Progenitor cell of endocrine pancreas (in vitro differentiated cells): ENCODE measurements at regions not wholly inside any gene's neighbourhood (a gene's known extent, or its start where the extent isn't known, plus 50 kb on each side); places are given as distances from the start of the nearest gene placed in this dataset.

ENCODE experiments used
- DNase-seq: peaks from one replicate; pipeline ENCODE4 v3.0.0; 2021; ENCODE audit warnings: low spot score; ENCODE audit not compliant: unreplicated experiment
- H3K27ac Mint-ChIP-seq: 2 replicates; pipeline ENCODE4 v1.8.0; 2021; ENCODE audit warnings: mild to moderate bottlenecking, moderate library complexity, mixed read lengths
- H3K27me3 Mint-ChIP-seq: 2 replicates; pipeline ENCODE4 v1.8.0; 2021; ENCODE audit warnings: mixed read lengths
- H3K36me3 Mint-ChIP-seq: 2 replicates; pipeline ENCODE4 v1.8.0; 2022; ENCODE audit warnings: mixed read lengths; ENCODE audit not compliant: insufficient read depth
- H3K4me1 Mint-ChIP-seq: 2 replicates; pipeline ENCODE4 v1.8.0; 2021; ENCODE audit warnings: low read depth, mixed read lengths
- H3K4me3 Mint-ChIP-seq: 2 replicates; pipeline ENCODE4 v1.8.0; 2021; ENCODE audit warnings: low read depth, mild to moderate bottlenecking, moderate library complexity, mixed read lengths
- H3K9me3 Mint-ChIP-seq: 2 replicates; pipeline ENCODE4 v1.8.0; 2021; ENCODE audit warnings: low read depth, mixed read lengths
- TF ChIP-seq, protein P1 (sequence below): fragments of 200-600 bp; sonication (generic); IDR thresholded peaks from one replicate; pipeline ENCODE4 v1.5.0; 2021; ENCODE audit warnings: antibody characterized with exemption, mild to moderate bottlenecking; ENCODE audit not compliant: unreplicated experiment

DNA sequence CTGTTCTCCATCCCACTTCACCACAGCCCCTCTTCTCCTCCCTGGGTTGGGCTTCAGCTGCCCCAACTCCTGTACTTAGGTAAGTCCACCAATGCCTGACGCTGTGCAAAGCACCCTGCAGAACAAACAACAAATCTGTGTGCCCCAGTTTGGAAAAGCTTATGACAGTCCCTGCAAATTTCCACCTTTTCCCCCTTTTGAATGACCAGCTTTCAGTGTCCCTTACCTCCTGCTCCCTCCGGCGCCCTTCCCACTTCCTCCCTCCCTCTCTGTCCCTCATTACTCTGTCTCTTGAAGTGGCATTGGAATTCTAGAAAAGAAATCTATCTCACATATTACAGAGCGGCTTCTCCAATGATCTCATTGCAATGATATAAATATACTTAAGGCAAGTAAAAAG, 352.9 kb upstream of the B3GAT1 start:
- TF ChIP-seq, protein P1, sequence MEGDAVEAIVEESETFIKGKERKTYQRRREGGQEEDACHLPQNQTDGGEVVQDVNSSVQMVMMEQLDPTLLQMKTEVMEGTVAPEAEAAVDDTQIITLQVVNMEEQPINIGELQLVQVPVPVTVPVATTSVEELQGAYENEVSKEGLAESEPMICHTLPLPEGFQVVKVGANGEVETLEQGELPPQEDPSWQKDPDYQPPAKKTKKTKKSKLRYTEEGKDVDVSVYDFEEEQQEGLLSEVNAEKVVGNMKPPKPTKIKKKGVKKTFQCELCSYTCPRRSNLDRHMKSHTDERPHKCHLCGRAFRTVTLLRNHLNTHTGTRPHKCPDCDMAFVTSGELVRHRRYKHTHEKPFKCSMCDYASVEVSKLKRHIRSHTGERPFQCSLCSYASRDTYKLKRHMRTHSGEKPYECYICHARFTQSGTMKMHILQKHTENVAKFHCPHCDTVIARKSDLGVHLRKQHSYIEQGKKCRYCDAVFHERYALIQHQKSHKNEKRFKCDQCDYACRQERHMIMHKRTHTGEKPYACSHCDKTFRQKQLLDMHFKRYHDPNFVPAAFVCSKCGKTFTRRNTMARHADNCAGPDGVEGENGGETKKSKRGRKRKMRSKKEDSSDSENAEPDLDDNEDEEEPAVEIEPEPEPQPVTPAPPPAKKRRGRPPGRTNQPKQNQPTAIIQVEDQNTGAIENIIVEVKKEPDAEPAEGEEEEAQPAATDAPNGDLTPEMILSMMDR = no peak
- no peak overlapping the region for H3K4me3 Mint-ChIP-seq
- peaks cover 29% of the 10 kb centered on the region for H3K27me3 Mint-ChIP-seq
- H3K36me3 Mint-ChIP-seq = peaks cover 1% of the 10 kb centered on the region
- no peak overlapping the region for H3K27ac Mint-ChIP-seq
- peaks cover 5% of the 10 kb centered on the region for H3K4me1 Mint-ChIP-seq
- no peak for DNase-seq
- peaks cover 8% of the 10 kb centered on the region for H3K9me3 Mint-ChIP-seq

- Mint-ChIP-seq H3K27me3 (peaks cover 29% of the 10 kb centered on the region), H3K36me3 (peaks cover 1% of the 10 kb centered on the region), H3K4me1 (peaks cover 5% of the 10 kb centered on the region), H3K27ac (no peak overlapping the region), H3K9me3 (peaks cover 8% of the 10 kb centered on the region), H3K4me3 (no peak overlapping the region)
- DNase-seq = no peak
- TF ChIP-seq, protein P1 = no peak
These were observed 352.3 kb upstream of the B3GAT1 start for GRCh38 chr11:134764367-134764766.

- H3K9me3 Mint-ChIP-seq = no peaks in the 10 kb centered on the region
- H3K4me3 Mint-ChIP-seq = no peak overlapping the region
- H3K27me3 Mint-ChIP-seq = peaks cover 40% of the 10 kb centered on the region
- TF ChIP-seq, protein P1 = no peak
- H3K27ac Mint-ChIP-seq = no peak overlapping the region
- no peaks in the 10 kb centered on the region for H3K36me3 Mint-ChIP-seq
- H3K4me1 Mint-ChIP-seq = peaks cover 5% of the 10 kb centered on the region
- DNase-seq = no peak
These were observed 351.0 kb upstream of the B3GAT1 start for GRCh38 chr11:134763030-134763388.

- H3K27me3 Mint-ChIP-seq = peaks cover 46% of the 10 kb centered on the region
- H3K36me3 Mint-ChIP-seq = no peaks in the 10 kb centered on the region
- no peak for DNase-seq
- no peaks in the 10 kb centered on the region for H3K9me3 Mint-ChIP-seq
- no peak overlapping the region for H3K4me3 Mint-ChIP-seq
- H3K27ac Mint-ChIP-seq = no peak overlapping the region
- TF ChIP-seq, protein P1 = no peak
- peaks cover 5% of the 10 kb centered on the region for H3K4me1 Mint-ChIP-seq
These were observed 350.4 kb upstream of the B3GAT1 start for GRCh38 chr11:134762248-134763029.

GRCh38 chr11:134761926-134762247, 349.8 kb upstream of the B3GAT1 start:
- H3K36me3 Mint-ChIP-seq = no peaks in the 10 kb centered on the region
- H3K27me3 Mint-ChIP-seq = peaks cover 48% of the 10 kb centered on the region
- H3K27ac Mint-ChIP-seq = peak overlapping the region; percentile 11

More at GRCh38 chr11:134761926-134762247, 349.8 kb upstream of the B3GAT1 start:
- DNase-seq = no peak
- Mint-ChIP-seq H3K9me3 (no peaks in the 10 kb centered on the region), H3K4me1 (peaks cover 5% of the 10 kb centered on the region), H3K4me3 (no peak overlapping the region)
- TF ChIP-seq, protein P1 = no peak
